Ishikawa (cell line): ENCODE measurements at regions not wholly inside any gene's neighbourhood (a gene's known extent, or its start where the extent isn't known, plus 50 kb on each side); places are given as distances from the start of the nearest gene placed in this dataset.

Experiments used
- CEBPB ChIP-seq: IDR thresholded peaks from 2 replicates; pipeline ENCODE4 v1.6.1; 2012
- CREB1 ChIP-seq: IDR thresholded peaks from 2 replicates; pipeline ENCODE4 v1.6.1; 2012; ENCODE audit warnings: low read depth
- EGR1 ChIP-seq: IDR thresholded peaks from 2 replicates; pipeline ENCODE4 v1.6.1; 2012
- EP300 ChIP-seq: IDR thresholded peaks from 2 replicates; pipeline ENCODE4 v1.6.1; 2012; ENCODE audit warnings: borderline replicate concordance
- FOXM1 ChIP-seq: IDR thresholded peaks from 2 replicates; pipeline ENCODE4 v1.6.1; 2012; ENCODE audit warnings: low read depth, borderline replicate concordance
- MAX ChIP-seq: IDR thresholded peaks from 2 replicates; pipeline ENCODE4 v1.6.1; 2012
- NFIC ChIP-seq: IDR thresholded peaks from 2 replicates; pipeline ENCODE4 v1.6.1; 2012
- RAD21 ChIP-seq: IDR thresholded peaks from 2 replicates; pipeline ENCODE4 v1.6.1; 2012; ENCODE audit warnings: low read depth
- REST ChIP-seq: IDR thresholded peaks from 2 replicates; pipeline ENCODE4 v1.6.1; 2012; ENCODE audit warnings: low read depth, mild to moderate bottlenecking
- TAF1 ChIP-seq: IDR thresholded peaks from 2 replicates; pipeline ENCODE4 v1.6.1; 2012; ENCODE audit warnings: low read depth, mild to moderate bottlenecking
- TCF12 ChIP-seq: IDR thresholded peaks from 2 replicates; pipeline ENCODE4 v1.6.1; 2012; ENCODE audit warnings: low read depth
- TEAD4 ChIP-seq: IDR thresholded peaks from 2 replicates; pipeline ENCODE4 v1.6.1; 2012
- USF1 ChIP-seq: IDR thresholded peaks from 2 replicates; pipeline ENCODE4 v1.6.1; 2012
- YY1 ChIP-seq: IDR thresholded peaks from 2 replicates; pipeline ENCODE4 v1.6.1; 2012; ENCODE audit warnings: low read depth
- ZBTB7A ChIP-seq: IDR thresholded peaks from 2 replicates; pipeline ENCODE4 v1.6.1; 2012; ENCODE audit warnings: low read depth

GRCh38 chr15:100734586-100734985, 132.2 kb downstream of the ASB7 start:
- TF ChIP-seq TAF1 (no peak), ZBTB7A (no peak), REST (no peak), EP300 (no peak), CEBPB (no peak), USF1 (no peak), YY1 (no peak), NFIC (no peak)

- TF ChIP-seq ZBTB7A (no peak), REST (no peak), TEAD4 (no peak), USF1 (no peak), TAF1 (no peak), EP300 (no peak), CEBPB (no peak), EGR1 (no peak), YY1 (no peak), NFIC (no peak), CREB1 (no peak), TCF12 (no peak), RAD21 (no peak), MAX (no peak)
These were observed 133.0 kb downstream of the ASB7 start for GRCh38 chr15:100735129-100736053.

- TF ChIP-seq FOXM1 (no peak), MAX (peak; percentile 65), RAD21 (no peak), NFIC (peak; percentile 70), CREB1 (no peak), ZBTB7A (no peak), REST (no peak), EP300 (no peak; the same call in 1 of the 2 replicates), TCF12 (peak; percentile 50; the same call in 1 of the 2 replicates), TEAD4 (no peak), CEBPB (no peak), USF1 (no peak), EGR1 (no peak), YY1 (0 out of 2 replicates have a peak, but pooled peaks have one; percentile 41), TAF1 (no peak)
These were observed 134.8 kb downstream of the ASB7 start for GRCh38 chr15:100737214-100737613.

- TF ChIP-seq EGR1: no peak
- TF ChIP-seq CEBPB: no peak
- no peak for TF ChIP-seq CREB1
- no peak for TF ChIP-seq TCF12
- TF ChIP-seq USF1: no peak
- TF ChIP-seq FOXM1: no peak
- TF ChIP-seq RAD21: no peak
- TF ChIP-seq REST: no peak
- no peak for TF ChIP-seq YY1
- TF ChIP-seq TEAD4: no peak
- TF ChIP-seq ZBTB7A: no peak
- TF ChIP-seq MAX: no peak
These were observed 136.2 kb downstream of the ASB7 start for GRCh38 chr15:100738614-100739013.
